CD8-positive, alpha-beta memory T cell (primary cell): ENCODE measurements at regions not wholly inside any gene's neighbourhood (a gene's known extent, or its start where the extent isn't known, plus 50 kb on each side); places are given as distances from the start of the nearest gene placed in this dataset.
A peak's percentile ranks its signal among the peaks of the same experiment; 100 is the strongest.

Experiments
- CTCF ChIA-PET: fragments of 350-600 bp; sonication (Branson Sonifier 250); formaldehyde crosslinking; loops from one replicate; lab custom pipeline; 2021; ENCODE audit warnings: antibody characterized with exemption; lab: Charles Lee
- POLR2A ChIA-PET: fragments of 350-600 bp; sonication (Branson Sonifier 250); formaldehyde crosslinking; loops from one replicate; lab custom pipeline; 2021; ENCODE audit warnings: antibody characterized with exemption; lab: Charles Lee
- DNase-seq, 5 donors: peaks; one replicate each; pipeline versions ENCODE4 v3.0.0 to v3.0.0-alpha.2; 2020 to 2022; ENCODE audit warnings: mixed read lengths in 1 of 5
- H3K27ac ChIP-seq: one replicate; pipeline ENCODE4 v1.7.0; 2013; ENCODE audit warnings: low read depth, mild to moderate bottlenecking, low read length, moderate library complexity
- H3K27me3 ChIP-seq: 2 replicates; pipeline ENCODE4 v1.7.0; 2013; ENCODE audit warnings: low read length, mild to moderate bottlenecking; ENCODE audit not compliant: insufficient read depth, poor library complexity, severe bottlenecking
- H3K36me3 ChIP-seq: 2 replicates; pipeline ENCODE4 v1.7.0; 2013; ENCODE audit warnings: mild to moderate bottlenecking, low read length, moderate library complexity; ENCODE audit not compliant: insufficient read depth
- H3K4me1 ChIP-seq: 2 replicates; pipeline ENCODE4 v1.7.0; 2013; ENCODE audit warnings: mild to moderate bottlenecking, low read length, moderate library complexity; ENCODE audit not compliant: insufficient read depth
- H3K4me3 ChIP-seq: 2 replicates; pipeline ENCODE4 v1.7.0; 2013; ENCODE audit warnings: mild to moderate bottlenecking, low read length
- H3K9me3 ChIP-seq: 2 replicates; pipeline ENCODE4 v1.7.0; 2013; ENCODE audit warnings: mild to moderate bottlenecking, low read length
- H3K27ac Mint-ChIP-seq, 8 donors: one replicate each; pipeline ENCODE4 v1.8.0; 2020 to 2021; ENCODE audit warnings: mixed read lengths in 8 of 8, mild to moderate bottlenecking in 6 of 8, inconsistent platforms in 3 of 8, moderate library complexity in 3 of 8
- H3K27me3 Mint-ChIP-seq, 2 donors: one replicate each; pipeline ENCODE4 v1.8.0; 2020 to 2021; ENCODE audit warnings: mixed read lengths in 2 of 2, mild to moderate bottlenecking in 1 of 2, moderate library complexity in 1 of 2
- H3K36me3 Mint-ChIP-seq, 3 donors: one replicate each; pipeline ENCODE4 v1.8.0; 2020 to 2021; ENCODE audit warnings: mixed read lengths in 3 of 3, inconsistent platforms in 1 of 3, mild to moderate bottlenecking in 1 of 3
- H3K4me1 Mint-ChIP-seq, 3 donors: one replicate each; pipeline ENCODE4 v1.8.0; 2020 to 2021; ENCODE audit warnings: mixed read lengths in 3 of 3, inconsistent platforms in 1 of 3, mild to moderate bottlenecking in 1 of 3
- H3K4me3 Mint-ChIP-seq, 7 donors: one replicate each; pipeline ENCODE4 v1.8.0; 2020 to 2021; ENCODE audit warnings: mixed read lengths in 7 of 7, mild to moderate bottlenecking in 6 of 7, moderate library complexity in 4 of 7, inconsistent platforms in 2 of 7
- H3K9me3 Mint-ChIP-seq, 5 donors: one replicate each; pipeline ENCODE4 v1.8.0; 2020 to 2022; ENCODE audit warnings: mixed read lengths in 5 of 5, mild to moderate bottlenecking in 3 of 5, moderate library complexity in 2 of 5, inconsistent platforms in 1 of 5

DNA sequence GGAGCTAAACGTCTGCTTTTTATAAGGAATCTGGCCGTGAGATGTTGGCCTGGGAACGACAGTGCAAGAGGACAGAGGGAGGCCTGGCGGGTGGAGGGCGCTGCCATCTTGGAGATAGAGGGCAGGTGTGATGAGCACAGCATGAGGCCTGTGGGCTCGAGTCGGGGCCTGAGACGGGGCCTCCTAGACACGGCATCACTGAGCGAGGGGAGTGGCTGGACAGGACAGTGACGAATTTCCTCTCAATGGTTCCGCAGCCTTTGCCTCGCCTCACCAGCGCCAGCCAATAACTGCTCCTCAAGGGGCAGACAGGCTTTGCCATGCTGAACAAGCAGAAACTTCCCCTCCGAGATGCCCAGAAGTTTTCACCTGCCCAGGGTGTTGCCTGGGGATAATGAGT lies 376.7 kb downstream of the THBS2 start:
- no peak overlapping the region for H3K4me3 Mint-ChIP-seq
- Histone ChIP-seq H3K36me3 (no peaks in the 10 kb centered on the region), H3K4me3 (no peak overlapping the region), H3K9me3 (no peaks in the 10 kb centered on the region), H3K27me3 (no peaks in the 10 kb centered on the region), H3K27ac (no peak overlapping the region), H3K4me1 (no peaks in the 10 kb centered on the region)
- H3K27ac Mint-ChIP-seq = peak overlapping the region in 2 of 8 donors; percentile 64 to 90
- CTCF ChIA-PET = no interaction called here
- peaks cover 0 to 10% (median 7%) of the 10 kb centered on the region in 3 donors for H3K4me1 Mint-ChIP-seq
- no peaks in the 10 kb centered on the region for H3K36me3 Mint-ChIP-seq
- DNase-seq = no peak
- POLR2A ChIA-PET = no interaction called here
- no peaks in the 10 kb centered on the region for H3K9me3 Mint-ChIP-seq
- peaks cover 11 to 20% of the 10 kb centered on the region in 2 donors for H3K27me3 Mint-ChIP-seq

DNA sequence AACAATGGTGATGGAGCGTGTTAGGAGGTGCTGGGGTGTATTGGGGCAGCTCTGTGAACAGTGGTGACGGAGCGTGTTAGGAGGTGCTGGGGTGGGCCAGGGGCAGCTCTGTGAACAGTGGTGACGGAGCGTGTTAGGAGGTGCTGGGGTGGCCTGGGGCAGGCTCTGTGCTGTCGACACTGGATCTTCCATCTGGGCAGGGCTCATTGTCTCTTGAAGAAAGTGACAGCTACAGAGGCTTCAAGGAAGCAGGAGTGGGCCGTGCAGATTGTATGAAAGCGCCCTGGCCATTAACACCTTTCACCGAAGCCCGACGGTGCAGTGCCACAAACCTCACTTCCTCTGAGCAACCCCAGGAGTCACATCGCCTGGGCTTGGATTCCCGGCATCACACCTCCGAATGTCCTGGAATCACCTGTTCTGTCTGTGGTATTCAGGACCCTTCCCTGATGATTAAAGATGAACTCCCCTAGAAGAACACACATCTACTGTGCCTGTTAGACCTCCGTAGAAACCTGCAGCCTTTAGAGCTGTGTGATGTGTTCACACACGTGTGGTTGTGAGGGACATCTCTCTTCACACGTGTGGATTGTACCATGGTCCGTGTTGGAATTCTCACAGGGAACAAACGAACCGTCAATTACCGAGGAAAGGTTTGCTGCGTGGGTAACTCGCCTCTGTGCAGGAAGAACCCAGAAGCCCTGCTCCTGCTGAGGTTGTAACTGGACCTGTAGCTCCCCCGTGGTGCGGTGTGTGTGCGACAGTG lies 377.7 kb downstream of the THBS2 start:
- DNase-seq = no peak
- Histone ChIP-seq H3K27me3 (no peaks in the 10 kb centered on the region), H3K36me3 (no peaks in the 10 kb centered on the region), H3K9me3 (no peaks in the 10 kb centered on the region), H3K27ac (no peak overlapping the region), H3K4me3 (no peak overlapping the region), H3K4me1 (no peaks in the 10 kb centered on the region)
- H3K9me3 Mint-ChIP-seq = no peaks in the 10 kb centered on the region
- no peaks in the 10 kb centered on the region for H3K36me3 Mint-ChIP-seq
- ChIA-PET CTCF (no interaction called here), POLR2A (no interaction called here)
- H3K4me3 Mint-ChIP-seq = no peak overlapping the region
- H3K27me3 Mint-ChIP-seq = peaks cover 11 to 22% of the 10 kb centered on the region in 2 donors
- H3K27ac Mint-ChIP-seq = peak overlapping the region in 1 of 8 donors; percentile 47
- H3K4me1 Mint-ChIP-seq = peaks cover 0 to 10% (median 7%) of the 10 kb centered on the region in 3 donors

DNA sequence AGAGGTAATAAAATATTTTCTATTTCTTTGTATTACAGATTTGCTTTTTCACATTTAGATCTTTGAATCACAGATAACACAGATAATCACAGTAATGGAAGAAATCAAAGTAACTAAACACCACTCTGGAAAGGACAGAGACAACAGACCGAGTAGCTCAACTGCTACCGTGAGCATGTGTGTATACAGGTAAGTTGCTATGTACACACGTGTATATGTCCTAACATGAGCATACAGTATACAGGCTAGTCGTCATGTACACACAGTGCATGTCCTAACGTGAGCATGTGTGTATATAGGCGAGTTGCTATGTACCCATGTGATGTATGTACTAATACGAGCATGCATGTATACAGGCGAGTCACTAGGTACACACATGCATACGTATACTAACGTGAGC lies 379.0 kb downstream of the THBS2 start:
- Mint-ChIP-seq H3K4me3 (no peak overlapping the region), H3K27ac (no peak overlapping the region), H3K27me3 (peaks cover 11 to 22% of the 10 kb centered on the region in 2 donors), H3K36me3 (no peaks in the 10 kb centered on the region), H3K9me3 (no peaks in the 10 kb centered on the region), H3K4me1 (peaks cover 0 to 10% (median 7%) of the 10 kb centered on the region in 3 donors)
- Histone ChIP-seq H3K4me3 (no peak overlapping the region), H3K36me3 (no peaks in the 10 kb centered on the region), H3K9me3 (no peaks in the 10 kb centered on the region), H3K27me3 (no peaks in the 10 kb centered on the region), H3K4me1 (no peaks in the 10 kb centered on the region), H3K27ac (no peak overlapping the region)
- CTCF ChIA-PET = no interaction called here
- no peak for DNase-seq
- POLR2A ChIA-PET = no interaction called here

DNA sequence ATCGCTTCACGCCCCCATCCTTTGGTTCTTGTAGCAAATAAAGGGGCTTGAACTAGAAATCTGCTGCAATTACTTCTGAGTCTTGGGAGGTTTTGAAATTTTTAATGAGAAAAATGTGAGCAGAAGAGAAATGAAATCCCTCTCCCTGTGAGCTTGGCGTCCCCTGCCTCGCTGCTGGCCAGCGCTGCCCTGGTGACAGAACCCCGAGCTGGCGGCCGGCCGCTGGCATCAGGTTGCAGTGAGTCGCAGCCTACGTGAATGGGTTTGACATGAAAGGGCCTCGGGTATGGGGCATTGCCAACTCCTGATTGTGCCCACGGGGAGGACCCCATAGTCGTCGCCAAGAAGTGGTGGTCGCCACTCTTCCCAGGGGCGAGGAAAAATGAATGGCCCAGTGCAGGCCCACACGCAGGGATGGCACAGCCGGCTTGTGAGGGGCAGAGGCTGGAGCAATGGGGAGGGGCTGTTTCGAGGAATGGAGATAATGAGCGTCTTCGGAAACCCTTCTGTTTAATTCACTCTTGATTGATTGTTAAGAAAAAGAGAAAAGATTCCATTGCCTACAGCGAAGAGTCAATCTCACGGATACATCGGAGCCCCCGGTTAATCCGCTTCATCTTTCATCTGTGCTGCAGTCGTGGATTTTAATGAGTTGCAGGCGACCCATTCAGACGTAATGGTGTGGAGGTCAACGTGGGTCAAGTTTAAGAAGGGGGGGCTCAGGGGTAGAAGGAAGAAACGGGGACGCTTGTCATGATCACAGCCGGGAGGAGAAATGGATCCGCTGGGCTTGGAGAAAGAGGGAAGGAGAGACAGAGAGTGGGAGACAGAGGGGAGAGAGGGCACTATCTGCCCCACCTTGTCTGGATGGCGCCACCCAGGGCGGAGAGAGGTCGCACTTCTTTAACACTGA lies 380.1 kb downstream of the THBS2 start:
- no peak overlapping the region for H3K4me3 ChIP-seq
- ChIA-PET CTCF (no interaction called here), POLR2A (no interaction called here)
- no peaks in the 10 kb centered on the region for H3K36me3 ChIP-seq
- Mint-ChIP-seq H3K36me3 (no peaks in the 10 kb centered on the region), H3K9me3 (no peaks in the 10 kb centered on the region), H3K4me3 (no peak overlapping the region), H3K27ac (peak overlapping the region in 1 of 8 donors; percentile 48), H3K4me1 (peaks cover 0 to 10% (median 7%) of the 10 kb centered on the region in 3 donors), H3K27me3 (peaks cover 8 to 22% of the 10 kb centered on the region in 2 donors)
- H3K9me3 ChIP-seq = no peaks in the 10 kb centered on the region
- H3K4me1 ChIP-seq = no peaks in the 10 kb centered on the region
- no peaks in the 10 kb centered on the region for H3K27me3 ChIP-seq
- DNase-seq = no peak
- no peak overlapping the region for H3K27ac ChIP-seq

DNA sequence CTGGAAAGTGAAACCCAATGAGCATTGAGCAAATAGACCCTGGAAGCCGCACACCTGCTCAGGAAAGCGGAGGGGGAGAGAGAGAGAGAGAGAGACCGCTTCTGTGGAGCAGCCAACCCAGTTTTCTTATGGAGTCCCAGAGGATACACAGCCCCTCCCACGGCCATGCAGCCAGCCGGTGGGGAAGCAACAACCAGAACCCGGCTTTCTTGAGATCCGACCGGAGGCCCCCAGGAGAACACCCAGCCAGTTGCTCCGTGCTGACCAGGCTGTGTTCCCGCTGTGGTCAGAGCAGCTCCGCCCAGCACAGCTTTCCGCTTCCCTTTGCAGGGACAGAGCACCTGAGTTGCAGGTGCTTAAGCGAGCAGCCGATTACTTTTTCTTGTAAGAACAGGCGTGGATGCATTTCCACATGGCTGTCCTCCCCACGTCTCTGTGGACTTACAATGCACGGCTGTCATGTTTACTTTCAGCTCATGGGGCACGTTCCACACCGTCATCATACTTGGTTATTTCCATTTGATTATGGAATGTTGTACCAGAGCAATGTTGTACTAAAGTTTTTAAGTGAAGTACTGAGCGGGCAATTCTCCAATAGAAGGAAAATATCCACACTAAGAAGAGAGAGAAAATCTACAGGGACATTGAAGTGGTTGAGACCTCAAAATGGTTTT lies 381.9 kb downstream of the THBS2 start:
- no peaks in the 10 kb centered on the region for H3K9me3 ChIP-seq
- Mint-ChIP-seq H3K4me3 (no peak overlapping the region), H3K27ac (no peak overlapping the region), H3K27me3 (peaks cover 8 to 11% of the 10 kb centered on the region in 2 donors), H3K4me1 (peaks cover 0 to 3% (median 0%) of the 10 kb centered on the region in 3 donors), H3K36me3 (no peaks in the 10 kb centered on the region), H3K9me3 (no peaks in the 10 kb centered on the region)
- DNase-seq = no peak
- no peaks in the 10 kb centered on the region for H3K36me3 ChIP-seq
- H3K27ac ChIP-seq = no peak overlapping the region
- POLR2A ChIA-PET = no interaction called here
- no peak overlapping the region for H3K4me3 ChIP-seq
- no peaks in the 10 kb centered on the region for H3K4me1 ChIP-seq
- H3K27me3 ChIP-seq = no peaks in the 10 kb centered on the region
- CTCF ChIA-PET = no interaction called here

DNA sequence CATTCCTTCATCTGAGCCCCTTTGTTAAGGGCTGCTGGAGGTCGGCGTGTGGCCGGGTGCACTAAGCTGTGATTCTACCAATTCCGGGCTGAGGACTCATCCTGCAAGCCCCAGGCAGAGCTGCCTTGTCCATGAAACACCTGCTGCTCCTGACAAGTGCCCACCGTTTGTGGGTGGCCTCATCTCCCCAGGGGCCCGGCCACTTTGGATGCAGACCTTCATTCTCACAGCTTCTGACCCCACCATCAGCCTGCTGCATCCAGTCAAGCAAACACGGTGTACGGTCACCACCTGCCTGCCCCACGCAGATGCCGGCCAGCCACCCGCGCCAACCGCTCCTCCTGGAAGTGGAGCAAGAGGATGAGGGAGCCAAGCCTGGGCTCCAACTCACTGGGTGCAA lies 382.7 kb downstream of the THBS2 start:
- H3K27ac Mint-ChIP-seq = no peak overlapping the region
- no peaks in the 10 kb centered on the region for H3K27me3 ChIP-seq
- H3K4me1 ChIP-seq = no peaks in the 10 kb centered on the region
- ChIA-PET POLR2A (no interaction called here), CTCF (no interaction called here)
- no peaks in the 10 kb centered on the region for H3K4me1 Mint-ChIP-seq
- H3K4me3 Mint-ChIP-seq = no peak overlapping the region
- H3K36me3 ChIP-seq = no peaks in the 10 kb centered on the region
- DNase-seq = no peak
- peaks cover 6 to 7% of the 10 kb centered on the region in 2 donors for H3K27me3 Mint-ChIP-seq
- H3K9me3 ChIP-seq = no peaks in the 10 kb centered on the region
- no peak overlapping the region for H3K27ac ChIP-seq
- H3K36me3 Mint-ChIP-seq = no peaks in the 10 kb centered on the region
- no peak overlapping the region for H3K4me3 ChIP-seq
- H3K9me3 Mint-ChIP-seq = no peaks in the 10 kb centered on the region

DNA sequence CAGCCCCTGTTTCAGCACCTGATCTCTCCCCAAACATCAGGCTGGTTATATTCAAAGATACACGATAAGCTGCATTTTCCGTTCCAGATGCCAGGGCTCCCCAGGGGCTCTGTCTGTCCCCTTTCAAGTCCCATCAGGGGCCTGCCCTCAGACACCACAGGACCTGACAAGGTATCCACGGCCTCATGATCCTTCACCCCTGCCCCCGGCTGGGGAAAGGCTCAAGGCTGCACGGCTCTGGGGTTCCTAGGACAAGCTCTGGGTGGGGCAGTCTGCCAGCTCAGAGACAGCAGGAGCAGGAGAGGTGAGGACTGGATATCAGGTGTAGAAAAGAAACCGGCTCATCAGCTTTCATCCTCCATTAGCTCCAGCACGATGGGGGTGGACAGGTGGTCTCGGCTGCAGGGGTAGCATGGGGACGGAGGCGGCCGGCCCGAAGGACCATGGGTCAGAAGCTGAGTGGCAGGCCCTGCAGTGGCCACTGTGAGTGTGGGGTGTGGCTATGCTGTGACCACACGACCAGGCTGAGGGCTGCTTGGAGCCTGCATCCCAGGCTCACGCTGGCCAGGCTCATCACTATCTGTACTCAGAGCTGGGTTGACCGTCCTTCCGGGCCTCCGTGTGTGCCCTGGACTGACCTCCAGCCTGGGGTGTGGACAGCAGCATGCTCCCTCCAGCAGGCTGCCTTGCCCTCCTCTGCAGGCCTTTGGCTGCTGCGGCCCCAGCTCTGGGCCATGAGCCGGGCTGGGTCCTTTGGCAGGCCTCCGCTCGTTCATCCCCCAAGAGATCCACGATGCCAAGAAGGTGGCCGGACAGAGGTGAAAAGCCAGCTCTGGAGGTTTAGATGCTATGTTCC lies 386.2 kb downstream of the THBS2 start:
- no peak overlapping the region for H3K4me3 Mint-ChIP-seq
- no peaks in the 10 kb centered on the region for H3K36me3 Mint-ChIP-seq
- Histone ChIP-seq H3K27ac (no peak overlapping the region), H3K9me3 (no peaks in the 10 kb centered on the region), H3K36me3 (no peaks in the 10 kb centered on the region), H3K27me3 (no peaks in the 10 kb centered on the region), H3K4me3 (no peak overlapping the region), H3K4me1 (no peaks in the 10 kb centered on the region)
- ChIA-PET POLR2A (no interaction called here), CTCF (interaction anchor here (1.7 kb wide), 1 partner anchor 13 kb away, joined by 4 read pairs; no protein-coding TSS in a partner anchor)
- DNase-seq = no peak
- H3K27ac Mint-ChIP-seq = no peak overlapping the region
- H3K4me1 Mint-ChIP-seq = no peaks in the 10 kb centered on the region
- no peaks in the 10 kb centered on the region for H3K9me3 Mint-ChIP-seq
- peaks cover 2 to 5% of the 10 kb centered on the region in 2 donors for H3K27me3 Mint-ChIP-seq
